Kidney (tissue), 13 donors: ENCODE measurements at regions not wholly inside any gene's neighbourhood (a gene's known extent, or its start where the extent isn't known, plus 50 kb on each side); places are given as distances from the start of the nearest gene placed in this dataset.

Experiments
- DNase-seq, 5 donors: peaks; one replicate each; pipeline ENCODE4 v3.0.0-alpha.2; 2013 to 2020
- FAIRE-seq: peaks from 2 replicates; lab custom pipeline; 2012; peaks lifted over from hg19 to GRCh38; lab: Jason Lieb, UNC
- H3K27ac ChIP-seq, 2 donors: one replicate each; pipeline ENCODE4 v1.7.0; 2013; ENCODE audit warnings: low read depth in 2 of 2, low read length in 2 of 2, inconsistent platforms in 1 of 2
- H3K27me3 ChIP-seq: one replicate; pipeline ENCODE4 v1.7.1; 2013; ENCODE audit warnings: low read length, inconsistent platforms; ENCODE audit not compliant: control insufficient read depth, insufficient read depth
- H3K36me3 ChIP-seq, 3 donors: one replicate each; pipeline versions ENCODE4 v1.7.0 to v1.7.1; 2013; ENCODE audit warnings: low read length in 3 of 3, control low read depth in 1 of 3, inconsistent platforms in 1 of 3; ENCODE audit not compliant: insufficient read depth in 3 of 3, control insufficient read depth in 2 of 3
- H3K4me1 ChIP-seq, 3 donors: one replicate each; pipeline versions ENCODE4 v1.7.0 to v1.7.1; 2013; ENCODE audit warnings: low read length in 3 of 3, inconsistent platforms in 1 of 3, low read depth in 1 of 3; ENCODE audit not compliant: control insufficient read depth in 2 of 3, insufficient read depth in 2 of 3
- H3K4me3 ChIP-seq, 3 donors: one replicate each; pipeline versions ENCODE4 v1.7.0 to v1.8.1; 2013; ENCODE audit warnings: low read length in 3 of 3, control low read depth in 1 of 3, inconsistent platforms in 1 of 3
- H3K9ac ChIP-seq, 3 donors: one replicate each; pipeline versions ENCODE4 v1.7.0 to v1.7.1; 2013; ENCODE audit warnings: low read length in 3 of 3, control low read depth in 1 of 3, inconsistent platforms in 1 of 3
- H3K9me3 ChIP-seq, 3 donors: one replicate each; pipeline versions ENCODE4 v1.7.0 to v1.7.1; 2013; ENCODE audit warnings: low read length in 3 of 3, control low read depth in 1 of 3, inconsistent platforms in 1 of 3; ENCODE audit not compliant: control insufficient read depth in 2 of 3, insufficient read depth in 1 of 3
- CTCF ChIP-seq: IDR thresholded peaks from 3 replicates; pipeline ENCODE4 v1.5.1; 2012; ENCODE audit warnings: mild to moderate bottlenecking, moderate library complexity, borderline replicate concordance; ENCODE audit not compliant: insufficient read depth; ENCODE audit errors: extremely low read depth
- intact Hi-C: fragments of 100-400 bp; cut with DNase I; formaldehyde crosslinking; loops from one replicate; pipeline ENCODE4 v1.11.1; 2022
- donor health status: control.
- donor health status: control.
- donor health status: control.
- donor health status: control.
- donor health status: control.
- donor health status: DM: yes; HTN: yes; CAD: no.
- donor health status: Normal renal cell carcinoma (clear cell type).

DNA sequence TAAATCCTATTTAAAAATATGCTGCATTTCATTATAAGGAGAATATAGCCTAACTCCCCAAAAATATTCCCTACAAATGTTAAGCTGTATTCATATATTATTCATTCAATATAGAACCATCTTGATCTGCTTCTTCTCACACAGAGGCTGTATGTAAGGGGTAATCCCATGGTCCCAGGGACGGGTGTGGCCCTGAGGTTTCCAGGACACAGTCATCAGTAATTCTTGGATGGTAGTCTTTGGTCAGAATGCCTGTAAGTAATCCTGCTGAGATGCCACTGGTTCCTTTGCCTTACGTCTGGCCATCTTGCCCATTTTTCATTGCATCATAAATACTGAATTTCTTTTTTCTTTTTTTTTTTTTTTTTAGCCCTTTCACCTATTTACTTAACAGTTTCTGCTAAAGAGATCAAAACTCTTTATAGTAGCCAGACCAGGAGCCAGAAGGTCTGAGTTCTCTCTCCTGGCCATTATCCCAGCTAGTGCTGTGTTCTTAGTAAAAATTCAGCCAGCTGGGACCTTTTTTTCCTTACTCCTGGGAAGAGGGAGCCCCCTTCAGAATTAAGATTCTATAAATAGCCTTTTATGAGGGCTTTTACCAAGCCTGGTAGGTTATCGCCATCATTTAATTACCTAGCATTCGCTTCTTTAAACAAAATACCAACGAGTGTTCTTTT, 134.9 kb downstream of the SOX11 start:
- DNase-seq, result peak in 1 of 5 donors; percentile 34
- intact Hi-C loops, result no loop called here
- no peak for TF ChIP-seq CTCF
- Histone ChIP-seq H3K27ac (no peak overlapping the region), H3K9me3 (no peaks in the 10 kb centered on the region), H3K9ac (no peak overlapping the region), H3K4me3 (no peak overlapping the region), H3K36me3 (no peaks in the 10 kb centered on the region), H3K27me3 (no peaks in the 10 kb centered on the region), H3K4me1 (no peaks in the 10 kb centered on the region)
- FAIRE-seq, result no peak

DNA sequence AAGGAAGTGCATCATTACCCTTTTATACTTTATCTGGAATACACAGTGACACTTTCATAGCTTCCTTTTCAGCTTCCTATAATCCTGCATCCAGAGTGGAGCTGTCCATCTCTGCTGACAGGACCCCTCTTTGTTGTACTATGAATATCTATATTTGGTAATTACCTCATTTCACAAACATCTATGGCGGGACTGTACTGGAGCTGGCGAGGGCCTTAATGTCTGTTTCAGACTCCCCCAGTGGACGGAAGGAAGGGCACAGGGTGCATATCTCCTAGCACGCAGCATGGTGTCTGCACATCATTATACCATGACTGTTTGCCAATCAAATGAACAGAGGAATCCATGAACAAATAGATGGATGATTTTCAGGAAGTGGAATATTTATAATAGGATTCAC, 142.3 kb downstream of the SOX11 start:
- no peaks in the 10 kb centered on the region for H3K9me3 ChIP-seq
- no peak for FAIRE-seq
- no peak overlapping the region for H3K9ac ChIP-seq
- no peak overlapping the region for H3K27ac ChIP-seq
- no peaks in the 10 kb centered on the region for H3K27me3 ChIP-seq
- no peak overlapping the region for H3K4me3 ChIP-seq
- H3K36me3 ChIP-seq, result no peaks in the 10 kb centered on the region
- intact Hi-C loops, result no loop called here
- no peak for DNase-seq
- TF ChIP-seq CTCF, result no peak
- H3K4me1 ChIP-seq, result no peaks in the 10 kb centered on the region

DNA sequence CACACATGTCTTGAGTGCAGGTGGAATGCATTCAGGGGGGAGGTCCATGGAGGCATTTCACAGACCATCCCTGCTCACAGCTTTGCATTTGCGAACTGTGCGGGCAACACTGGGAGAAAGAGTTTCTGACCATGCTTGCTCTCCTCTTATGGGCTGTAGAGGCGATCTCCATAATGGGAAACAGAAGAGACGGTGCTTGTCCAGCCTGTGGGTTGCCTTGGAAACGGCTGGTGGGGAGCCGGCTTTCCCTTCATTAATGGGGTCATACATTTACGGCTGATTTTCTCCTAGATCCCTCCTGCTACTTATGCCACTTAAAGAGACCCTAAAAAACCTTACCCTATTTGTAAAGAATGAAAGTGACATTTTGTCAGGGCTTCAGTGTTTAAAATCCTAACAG, 147.4 kb downstream of the SOX11 start:
- peak in 3 of 5 donors; percentile 15 to 33 (median 24) for DNase-seq
- no peak overlapping the region for H3K9ac ChIP-seq
- H3K27ac ChIP-seq, result no peak overlapping the region
- H3K4me3 ChIP-seq, result no peak overlapping the region
- no peaks in the 10 kb centered on the region for H3K9me3 ChIP-seq
- H3K36me3 ChIP-seq, result no peaks in the 10 kb centered on the region
- H3K27me3 ChIP-seq, result no peaks in the 10 kb centered on the region
- intact Hi-C loops, result no loop called here
- H3K4me1 ChIP-seq, result no peaks in the 10 kb centered on the region
- no peak for FAIRE-seq
- TF ChIP-seq CTCF, result no peak

GRCh38 chr2:5841126-5841525, 148.9 kb downstream of the SOX11 start:
- intact Hi-C loops, result no loop called here
- Histone ChIP-seq H3K4me1 (no peaks in the 10 kb centered on the region), H3K9me3 (no peaks in the 10 kb centered on the region), H3K4me3 (no peak overlapping the region), H3K9ac (no peak overlapping the region), H3K36me3 (no peaks in the 10 kb centered on the region), H3K27ac (no peak overlapping the region), H3K27me3 (no peaks in the 10 kb centered on the region)
- DNase-seq (no peak), FAIRE-seq (no peak)
- TF ChIP-seq CTCF, result no peak
